ENCODE measurements at regions not wholly inside any gene's neighbourhood (a gene's known extent, or its start where the extent isn't known, plus 50 kb on each side); places are given as distances from the start of the nearest gene placed in this dataset.

GRCh38 chr12:24118668-24119067 lies 169.2 kb upstream of the SOX5 start:
- DNase-seq: no peak

GRCh38 chr12:24116548-24116947 lies 167.1 kb upstream of the SOX5 start:
- no peak for DNase-seq

GRCh38 chr12:24113701-24114100 lies 164.2 kb upstream of the SOX5 start:
- no peak for DNase-seq

- no peak for DNase-seq
Observed at GRCh38 chr12:24111616-24112015, 162.1 kb upstream of the SOX5 start.

- DNase-seq: no peak
Observed at GRCh38 chr12:24111086-24111485, 161.6 kb upstream of the SOX5 start.

- no peak for DNase-seq
Observed at GRCh38 chr12:24109381-24110039, 160.0 kb upstream of the SOX5 start.

GRCh38 chr12:24102676-24103075 lies 153.2 kb upstream of the SOX5 start:
- DNase-seq: no peak

- DNase-seq: no peak
Observed at GRCh38 chr12:24099576-24099975, 150.1 kb upstream of the SOX5 start.

GRCh38 chr12:24095245-24095644 lies 145.8 kb upstream of the SOX5 start:
- DNase-seq: no peak

GRCh38 chr12:24089510-24089890 lies 140.0 kb upstream of the SOX5 start:
- DNase-seq: no peak

GRCh38 chr12:24088751-24089509 lies 139.5 kb upstream of the SOX5 start:
- no peak for DNase-seq

GRCh38 chr12:24087294-24087693 lies 137.8 kb upstream of the SOX5 start:
- no peak for DNase-seq

- DNase-seq: no peak
Observed at GRCh38 chr12:24084800-24085199, 135.3 kb upstream of the SOX5 start.

- no peak for DNase-seq
Observed at GRCh38 chr12:24083838-24084237, 134.4 kb upstream of the SOX5 start.

GRCh38 chr12:24081606-24082005 lies 132.1 kb upstream of the SOX5 start:
- DNase-seq: no peak

GRCh38 chr12:24081092-24081529 lies 131.6 kb upstream of the SOX5 start:
- no peak for DNase-seq

- DNase-seq: no peak
Observed at GRCh38 chr12:24080465-24080864, 131.0 kb upstream of the SOX5 start.

GRCh38 chr12:24079083-24079482 lies 129.6 kb upstream of the SOX5 start:
- no peak for DNase-seq

GRCh38 chr12:24078318-24078765 lies 128.9 kb upstream of the SOX5 start:
- no peak for DNase-seq

GRCh38 chr12:24077161-24077560 lies 127.7 kb upstream of the SOX5 start:
- DNase-seq: no peak

GRCh38 chr12:24075650-24076049 lies 126.2 kb upstream of the SOX5 start:
- DNase-seq: no peak

- no peak for DNase-seq
Observed at GRCh38 chr12:24073170-24073810, 123.8 kb upstream of the SOX5 start.

GRCh38 chr12:24072302-24072701 lies 122.8 kb upstream of the SOX5 start:
- DNase-seq: no peak

GRCh38 chr12:24071842-24072241 lies 122.4 kb upstream of the SOX5 start:
- DNase-seq: no peak
